HG03175 (cell line): ENCODE measurements at regions not wholly inside any gene's neighbourhood (a gene's known extent, or its start where the extent isn't known, plus 50 kb on each side); places are given as distances from the start of the nearest gene placed in this dataset.

ENCODE experiments used
- ATAC-seq: cut with Tn5 transposase; IDR thresholded peaks from one replicate; pipeline ENCODE4 v1.9.1; 2021; ENCODE audit warnings: mild to moderate bottlenecking, moderate library complexity; ENCODE audit not compliant: unreplicated experiment

DNA sequence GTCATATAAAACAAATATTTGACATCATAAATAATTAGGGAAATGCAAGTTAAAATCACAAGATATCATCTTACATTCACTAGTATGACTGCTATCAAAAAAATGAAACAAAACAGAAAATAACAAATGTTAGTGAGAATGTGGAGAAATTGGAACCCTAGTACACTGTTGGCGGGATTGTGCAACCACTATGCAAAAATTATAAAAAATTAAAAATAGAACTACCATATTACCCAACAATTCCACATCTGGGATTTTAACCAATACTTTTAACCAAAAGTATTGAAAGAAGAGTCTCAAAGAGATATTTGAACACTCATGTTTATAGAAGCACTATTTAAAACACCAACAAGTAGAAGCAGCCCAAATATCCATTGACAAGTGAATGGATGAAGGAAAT lies 797.2 kb upstream of the ADAMTS5 start:
- ATAC-seq: no peak

DNA sequence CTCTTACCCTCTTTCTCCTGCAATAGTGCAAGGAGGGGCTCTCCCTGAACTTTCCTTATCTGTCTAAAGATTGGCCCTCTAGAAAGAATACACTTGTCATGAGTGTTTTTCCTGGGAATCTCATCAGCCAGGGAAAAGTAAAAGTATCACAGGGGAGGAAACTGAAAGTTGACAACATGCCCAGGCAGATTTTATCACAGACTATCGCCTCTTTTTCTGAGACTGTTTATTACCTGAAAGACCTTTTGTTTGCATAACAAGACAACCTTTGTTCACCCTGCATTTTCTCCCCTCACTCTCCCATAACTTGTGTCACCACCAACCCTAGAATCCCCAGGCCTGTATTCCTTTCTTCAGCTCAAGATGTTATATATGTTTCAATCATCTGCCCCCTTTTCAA lies 794.7 kb upstream of the ADAMTS5 start:
- no peak for ATAC-seq

DNA sequence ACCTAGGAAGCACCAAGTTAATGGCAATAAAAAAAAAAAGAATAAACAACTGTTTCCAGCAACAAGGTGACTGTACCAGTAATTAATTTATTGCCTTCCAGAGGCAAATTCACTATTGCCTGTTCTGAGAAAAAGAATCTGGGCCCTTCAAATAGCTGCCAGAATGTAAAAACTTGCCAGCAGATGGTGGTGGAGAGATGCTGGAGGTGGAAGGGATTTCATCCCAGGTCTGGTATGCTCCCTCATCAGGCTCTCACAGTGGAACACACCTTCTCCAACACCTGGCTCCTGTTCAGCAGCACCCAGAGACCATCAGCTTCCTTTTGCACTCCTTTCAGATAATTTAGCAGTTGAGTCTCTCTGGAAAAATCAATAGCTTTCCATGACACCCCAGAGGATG lies 792.9 kb upstream of the ADAMTS5 start:
- ATAC-seq: no peak

DNA sequence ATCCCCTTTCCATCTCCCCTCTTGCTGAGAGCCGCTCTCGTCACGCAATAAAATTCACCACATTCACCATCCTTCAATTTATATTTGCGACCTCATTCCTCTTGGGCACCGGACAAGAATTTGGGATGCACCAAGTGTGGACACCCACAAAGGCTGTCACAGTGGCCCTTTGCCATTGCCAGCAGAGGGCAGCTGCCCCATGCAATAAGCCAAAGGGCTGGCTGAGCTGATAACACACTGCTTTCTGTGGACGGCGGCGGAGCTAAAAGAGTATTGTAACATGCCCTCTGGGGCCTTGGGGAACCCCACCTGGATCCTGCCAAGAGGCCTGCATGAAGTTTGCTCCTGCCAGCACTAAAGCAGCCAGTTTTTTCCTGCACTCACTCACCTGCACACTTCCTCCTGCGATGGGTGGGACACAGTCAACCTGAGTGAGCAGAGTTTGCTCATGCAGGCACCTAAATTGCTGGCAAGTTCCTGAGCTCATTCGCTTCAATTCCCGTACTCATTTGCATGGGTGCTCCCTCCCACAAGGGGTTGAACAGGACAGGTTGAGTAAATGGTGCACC lies 792.3 kb upstream of the ADAMTS5 start:
- no peak for ATAC-seq

DNA sequence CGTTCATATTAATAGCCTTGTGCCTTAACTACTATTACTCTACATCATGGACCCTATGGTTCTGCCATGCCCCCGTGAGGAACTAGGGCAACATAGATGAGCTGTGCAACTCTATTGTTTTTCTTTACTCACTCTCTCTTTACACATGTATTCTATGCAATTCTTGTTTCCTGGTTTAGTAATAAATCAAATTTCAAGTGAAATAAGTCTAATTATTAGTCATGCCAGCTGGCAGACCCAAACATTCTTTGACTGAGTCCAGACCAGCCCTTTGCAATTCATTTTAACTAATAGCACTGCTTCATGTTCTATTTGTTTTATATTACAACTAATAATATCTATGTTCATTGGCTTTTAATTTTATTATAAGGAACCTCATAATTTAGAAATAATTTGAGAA lies 789.3 kb upstream of the ADAMTS5 start:
- no peak for ATAC-seq

DNA sequence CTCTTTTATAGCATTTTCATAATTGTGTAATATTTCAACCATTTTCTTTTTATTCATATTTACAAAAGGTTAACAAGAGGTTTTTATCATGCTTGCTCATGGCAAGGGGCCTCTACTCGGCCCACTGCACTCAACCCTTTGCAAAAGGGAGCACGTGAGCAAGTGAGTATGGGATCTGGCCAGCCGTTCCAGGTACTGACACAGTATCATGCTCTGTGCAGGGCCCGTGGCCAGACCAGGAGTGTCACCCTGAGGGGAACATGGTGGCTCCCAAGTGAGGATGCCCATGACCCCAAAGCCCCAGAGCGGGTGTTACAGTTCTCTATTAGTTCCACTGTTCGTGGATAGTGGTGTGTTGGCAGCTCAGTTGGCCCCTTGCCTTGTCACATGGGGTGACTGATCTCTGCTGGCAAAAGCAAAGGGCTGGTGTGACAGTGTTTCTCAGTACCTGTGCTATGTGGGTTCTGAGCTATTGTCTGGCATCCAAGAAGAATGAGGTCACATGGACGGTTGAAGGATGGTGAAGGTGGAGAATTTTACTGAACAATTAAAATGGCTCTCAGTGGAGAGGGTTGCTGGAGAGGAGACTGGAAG lies 777.2 kb upstream of the ADAMTS5 start:
- no peak for ATAC-seq

DNA sequence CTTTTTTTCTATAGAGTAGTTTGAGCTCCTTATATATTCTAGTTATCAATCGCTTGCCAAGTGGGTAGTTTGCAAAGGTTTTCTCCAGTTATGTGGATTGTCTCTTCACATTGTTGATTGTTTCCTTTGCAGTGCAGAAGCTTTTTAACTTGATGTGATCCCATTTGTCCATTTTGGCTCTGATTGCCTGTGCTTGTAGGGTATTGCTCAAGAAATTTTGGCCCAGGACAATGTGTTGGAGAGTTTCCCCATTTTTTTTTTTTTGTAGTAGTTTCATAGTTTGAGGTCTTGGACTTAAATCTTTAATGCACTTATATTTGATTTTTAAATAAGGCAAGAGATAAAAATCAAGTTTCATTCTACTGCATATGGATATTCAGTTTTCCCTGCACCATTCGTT lies 774.8 kb upstream of the ADAMTS5 start:
- no peak for ATAC-seq

DNA sequence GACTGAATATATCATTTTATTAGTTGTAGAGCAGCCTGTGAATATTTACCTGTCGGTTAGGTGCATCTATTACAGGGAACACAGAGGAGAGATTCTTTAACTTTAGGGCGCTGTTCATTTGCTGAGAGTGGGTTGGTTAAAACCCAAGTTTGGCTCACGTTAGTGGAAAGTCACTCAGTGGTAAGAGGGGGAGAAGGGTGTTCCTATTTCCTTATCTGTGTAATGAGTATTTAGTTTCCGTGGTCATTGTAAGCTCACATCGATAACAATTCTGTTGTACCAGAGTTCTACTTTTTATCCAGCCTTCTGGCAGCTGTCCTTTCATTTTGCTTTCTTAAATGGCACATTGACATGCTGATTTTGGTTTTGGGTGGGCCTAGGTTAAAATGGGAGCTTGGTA lies 773.2 kb upstream of the ADAMTS5 start:
- ATAC-seq: no peak

DNA sequence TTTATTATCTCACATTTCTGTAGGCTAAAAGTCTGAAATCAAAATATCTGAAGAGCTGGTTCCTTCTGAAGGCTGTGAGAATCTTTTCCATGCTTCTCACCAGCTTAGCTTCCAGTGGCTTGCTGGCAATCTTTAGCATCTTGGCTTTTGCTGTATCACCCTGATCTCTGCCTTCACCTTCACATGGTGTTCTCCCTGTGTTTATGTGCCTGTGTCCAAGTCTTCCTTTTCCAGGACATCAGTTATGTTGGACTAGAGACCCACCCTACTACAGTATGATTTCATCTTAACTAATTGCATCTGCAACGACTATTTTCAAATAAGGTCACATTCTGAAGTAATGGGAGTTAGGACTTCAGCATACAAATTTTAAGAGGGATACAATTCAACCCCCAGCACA lies 772.3 kb upstream of the ADAMTS5 start:
- no peak for ATAC-seq

DNA sequence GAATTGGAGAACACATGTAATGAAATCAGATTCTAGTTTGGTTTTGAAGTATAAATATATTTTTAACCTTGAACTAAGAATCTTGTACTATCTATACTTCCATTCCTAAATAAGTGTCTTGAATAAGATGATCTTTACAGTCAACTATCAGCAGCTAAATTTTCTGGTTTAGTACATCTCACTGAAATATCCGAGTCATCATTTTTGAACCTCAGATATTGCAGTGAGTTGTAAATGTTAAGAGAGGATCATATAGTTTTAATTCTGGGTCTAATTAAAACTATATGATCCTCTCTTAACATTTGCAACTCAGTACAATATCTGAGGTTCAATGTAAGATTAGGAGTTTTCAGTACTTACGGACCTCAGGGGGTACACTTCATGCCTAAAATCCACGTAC lies 768.8 kb upstream of the ADAMTS5 start:
- ATAC-seq: no peak

DNA sequence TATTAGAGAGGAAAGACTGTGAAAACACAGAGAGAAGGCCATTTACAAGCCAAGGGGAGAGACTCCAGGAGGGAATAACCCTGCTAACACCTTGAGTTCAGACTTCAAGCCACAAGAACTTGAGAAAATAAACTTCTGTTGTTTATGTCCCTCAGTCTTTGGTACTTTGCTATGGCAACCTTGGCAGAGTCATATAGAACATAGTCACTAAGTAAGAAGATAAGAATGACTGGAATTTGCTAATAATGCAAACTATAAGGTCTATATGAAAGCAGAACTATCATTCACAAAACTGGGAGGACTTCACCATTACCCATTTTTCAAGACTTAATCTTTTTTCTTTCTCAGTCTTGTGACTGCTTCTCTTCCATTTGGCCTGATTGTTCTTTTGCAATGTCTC lies 767.3 kb upstream of the ADAMTS5 start:
- no peak for ATAC-seq

DNA sequence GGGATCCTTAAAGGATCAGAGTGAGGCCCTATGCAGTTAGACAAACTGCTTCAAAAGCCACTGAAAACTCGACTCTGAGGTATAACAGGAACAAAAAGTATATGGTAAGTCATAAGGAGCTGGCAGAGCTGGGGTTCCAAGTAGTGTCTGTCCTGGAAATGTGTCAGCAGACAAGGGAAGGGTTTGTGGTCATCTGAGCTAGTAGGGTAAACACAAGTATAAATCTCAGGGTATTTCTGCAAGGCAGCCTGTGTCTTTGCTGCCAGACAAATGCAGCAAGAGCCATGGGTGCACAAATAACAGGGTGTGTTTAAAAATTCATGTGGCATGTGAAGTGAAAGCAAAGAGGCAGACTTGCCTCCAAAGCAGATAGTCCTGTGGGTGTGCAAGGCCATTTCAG lies 759.0 kb upstream of the ADAMTS5 start:
- no peak for ATAC-seq

DNA sequence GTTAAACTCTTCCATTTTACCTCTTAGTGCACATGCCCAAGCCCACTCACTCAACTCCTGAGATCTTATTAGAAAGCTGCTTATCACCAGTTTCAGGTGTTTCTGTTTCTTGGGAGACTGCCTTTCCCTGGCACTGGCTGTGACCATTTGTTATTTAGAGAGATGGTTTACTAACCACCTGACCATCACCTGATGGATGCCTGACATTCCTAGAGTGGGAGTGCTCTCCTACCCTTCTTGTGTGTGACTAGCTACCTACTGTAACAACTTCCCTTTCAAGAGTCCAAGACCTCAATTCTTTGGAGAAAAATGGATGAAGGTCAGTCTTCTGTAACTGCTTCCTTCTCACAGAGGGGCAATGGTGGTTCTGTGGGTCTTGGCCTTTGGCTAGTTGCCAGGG lies 755.2 kb upstream of the ADAMTS5 start:
- ATAC-seq: no peak

DNA sequence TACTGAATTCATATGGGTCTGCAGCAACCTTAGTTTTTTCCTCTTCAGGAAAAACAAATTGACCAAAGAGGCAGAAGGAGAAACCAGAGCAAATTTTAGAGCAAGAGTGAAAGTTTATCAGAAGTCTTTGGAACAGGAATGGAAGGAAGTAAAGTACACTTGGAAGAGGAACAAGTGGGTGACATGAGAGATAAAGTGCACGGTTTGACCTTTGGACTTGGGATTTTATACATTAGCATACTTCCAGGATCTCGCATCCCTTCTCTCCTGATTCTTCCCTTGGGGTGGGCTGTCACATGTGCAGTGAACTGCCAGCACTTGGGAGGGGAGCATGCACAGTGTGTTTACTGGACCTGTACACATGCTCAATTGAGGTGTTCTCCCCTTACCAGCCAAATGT lies 754.8 kb upstream of the ADAMTS5 start:
- ATAC-seq: no peak

DNA sequence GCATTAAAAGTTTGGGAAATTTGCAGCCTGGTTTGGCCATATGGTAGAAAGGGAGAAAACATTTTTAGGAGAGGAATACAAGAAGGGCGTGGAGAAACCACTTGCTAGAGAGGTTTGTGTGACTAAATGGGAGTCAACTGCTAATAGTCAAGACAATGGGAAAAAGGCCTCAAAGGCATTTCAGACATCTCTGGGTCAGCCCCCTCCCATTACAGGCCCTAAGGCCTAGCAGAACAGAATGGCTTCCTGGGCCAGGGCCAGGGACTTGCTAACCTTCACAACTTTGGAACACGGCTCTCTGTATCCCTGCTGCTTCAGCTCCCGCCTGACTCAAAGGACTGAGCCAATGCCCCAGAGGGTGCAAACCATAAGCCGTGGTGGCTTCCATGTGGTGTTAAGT lies 752.3 kb upstream of the ADAMTS5 start:
- no peak for ATAC-seq

DNA sequence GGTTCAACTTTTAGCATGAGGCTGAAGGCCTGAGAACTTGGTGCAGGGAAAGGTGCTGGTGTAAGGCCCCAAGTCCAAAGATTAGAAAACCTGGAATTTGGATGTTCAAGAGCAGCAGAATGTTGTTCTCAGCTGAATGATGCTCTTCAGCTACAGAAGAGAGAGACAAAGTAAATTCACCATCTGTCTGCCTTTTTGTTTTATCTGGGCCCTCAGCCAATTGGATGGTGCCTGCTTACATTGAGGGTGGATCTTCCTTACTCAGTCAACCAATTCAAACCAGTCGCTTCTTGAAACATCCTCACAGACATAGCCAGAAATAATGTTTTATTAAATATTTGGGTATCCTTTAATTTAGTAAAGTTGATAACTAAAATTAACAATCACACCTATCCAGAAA lies 748.2 kb upstream of the ADAMTS5 start:
- no peak for ATAC-seq

DNA sequence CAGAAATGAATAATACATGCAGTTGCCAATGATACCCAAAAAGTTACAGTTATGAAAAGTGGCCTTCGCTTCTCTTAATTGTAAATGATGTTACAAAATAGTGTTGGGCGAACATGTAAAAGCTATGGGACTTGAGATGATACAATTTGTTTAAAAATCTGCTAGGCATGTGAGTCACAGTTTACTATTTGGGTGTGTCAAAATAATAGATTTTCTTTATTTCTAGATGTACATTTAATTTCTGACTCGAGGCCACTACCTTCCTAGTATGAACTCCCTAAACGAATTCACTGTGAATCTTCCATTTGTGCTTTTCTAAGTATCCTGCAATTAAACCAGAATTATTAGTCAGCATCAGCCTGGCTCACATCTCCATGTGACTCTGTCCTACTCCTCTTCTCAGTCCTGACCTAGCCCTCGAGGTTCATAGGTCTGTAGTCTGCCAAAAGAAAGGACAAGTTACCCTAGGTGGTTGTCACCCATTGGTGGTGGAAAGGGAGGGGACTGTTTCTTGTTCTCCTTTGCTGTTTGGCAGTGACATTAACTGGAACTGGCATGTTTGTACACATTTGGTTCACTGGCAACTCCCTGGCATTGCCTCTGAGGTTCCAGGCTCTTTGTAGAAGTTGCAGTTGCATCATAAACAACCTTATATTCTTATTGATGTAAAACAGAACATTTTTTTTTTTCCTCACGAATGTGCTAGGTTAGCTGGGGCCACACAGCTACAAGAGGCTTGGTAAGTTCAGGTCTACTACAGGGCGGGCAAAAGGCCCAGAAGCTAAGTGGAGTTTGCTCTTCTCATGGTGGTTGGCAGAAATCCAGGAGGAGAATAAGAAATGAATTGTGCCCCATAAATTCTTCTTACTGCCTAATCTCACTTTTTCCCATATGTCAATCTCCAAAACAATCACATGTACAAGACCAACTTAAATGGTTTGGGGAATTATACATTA lies 746.5 kb upstream of the ADAMTS5 start:
- ATAC-seq: no peak

DNA sequence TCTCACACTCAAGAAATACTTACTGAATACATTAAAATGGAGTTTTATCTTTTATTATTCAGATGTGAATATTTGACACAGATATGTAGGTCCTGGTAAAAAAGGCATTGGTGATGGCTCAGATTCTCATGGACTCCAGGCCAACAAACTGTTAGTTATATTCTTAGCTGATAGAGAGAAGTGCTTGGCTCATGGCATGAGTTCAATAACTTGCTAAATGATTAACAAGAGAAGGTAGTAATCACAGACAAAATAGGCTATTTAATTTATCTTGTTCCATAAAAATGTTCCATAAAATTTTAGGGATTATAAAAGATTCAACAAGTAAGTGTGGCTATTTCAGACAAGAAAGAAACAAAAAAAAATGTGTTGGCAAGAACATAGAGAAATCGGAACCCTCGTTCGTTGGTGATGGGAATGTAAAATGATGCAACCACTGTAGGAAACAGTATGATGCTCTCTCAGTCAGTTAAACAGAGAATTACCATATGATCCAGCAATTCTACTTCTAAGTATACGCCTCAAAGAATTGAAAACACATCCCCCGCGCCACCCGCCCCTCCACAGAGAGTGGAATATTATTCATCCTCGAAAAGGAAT lies 737.8 kb upstream of the ADAMTS5 start:
- no peak for ATAC-seq

DNA sequence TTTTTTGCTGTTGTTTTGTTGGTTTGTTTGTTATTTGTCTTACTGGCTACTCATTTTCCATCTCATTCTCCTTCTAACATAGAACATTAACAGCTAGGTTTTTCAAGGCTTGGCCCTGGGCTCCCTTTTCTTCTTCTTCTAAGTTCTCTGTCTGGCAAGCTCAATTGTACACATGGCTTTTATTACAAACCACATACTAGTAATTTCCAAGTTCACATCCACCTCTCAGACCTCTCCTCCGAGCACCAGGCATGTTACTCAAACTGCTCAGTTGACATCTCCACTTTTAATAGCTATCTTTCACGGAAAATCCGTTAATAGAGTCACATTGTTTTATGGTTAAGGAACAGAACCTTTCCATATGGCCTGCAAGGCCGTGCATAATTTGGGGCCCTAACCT lies 736.9 kb upstream of the ADAMTS5 start:
- ATAC-seq: no peak

DNA sequence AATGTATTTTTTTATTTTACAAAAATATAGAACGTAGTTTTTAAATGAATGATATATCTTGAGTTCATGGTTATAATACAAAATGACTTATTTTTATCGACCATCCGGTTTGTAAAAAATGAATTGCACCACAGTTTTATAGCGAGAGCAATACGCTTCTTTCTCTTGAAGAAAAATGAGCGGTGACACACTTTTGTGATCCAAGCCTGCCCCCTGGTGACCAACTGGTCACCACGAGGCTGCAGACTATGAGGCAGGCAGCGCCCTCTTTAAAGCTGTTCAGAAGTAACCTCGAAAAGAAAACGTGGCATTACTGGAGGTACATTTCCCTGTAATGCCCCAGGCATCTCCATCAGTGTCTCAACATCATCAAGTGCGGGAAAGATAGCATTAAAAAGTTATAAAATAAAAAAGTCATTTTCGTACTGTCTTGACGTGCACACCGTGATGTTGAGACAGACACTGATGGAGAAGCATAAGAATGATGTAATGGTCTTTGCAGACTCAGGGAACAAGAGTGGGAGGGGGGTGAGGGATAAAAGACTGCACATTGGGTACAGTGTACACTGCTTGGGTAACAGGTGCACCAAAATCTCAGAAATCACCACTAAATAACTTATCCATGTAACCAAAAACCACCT lies 734.2 kb upstream of the ADAMTS5 start:
- no peak for ATAC-seq

DNA sequence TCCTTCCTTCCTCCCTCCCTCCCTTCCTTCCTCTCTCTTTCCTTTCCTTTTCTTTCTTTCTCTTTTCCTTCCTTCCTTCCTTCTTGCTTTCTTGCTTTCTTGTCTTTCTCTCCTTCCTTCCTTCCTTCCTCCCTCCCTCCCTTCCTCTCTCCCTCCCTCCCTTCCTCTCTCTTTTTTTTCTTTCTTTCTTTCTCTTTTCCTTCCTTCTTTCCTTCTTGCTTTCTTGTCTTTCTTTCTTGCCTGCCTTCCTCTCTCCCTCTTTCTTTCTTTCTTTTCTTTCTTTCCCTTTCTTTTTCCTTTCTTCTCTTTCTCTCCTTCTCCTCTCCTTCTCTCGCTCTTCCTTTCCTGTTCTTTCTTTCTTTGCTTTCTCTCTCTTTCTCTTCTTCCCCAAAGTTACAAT lies 728.4 kb upstream of the ADAMTS5 start:
- ATAC-seq: no peak
